Nephron (organoid): ENCODE measurements at regions not wholly inside any gene's neighbourhood (a gene's known extent, or its start where the extent isn't known, plus 50 kb on each side); places are given as distances from the start of the nearest gene placed in this dataset.

ENCODE experiments used
- H3K27ac Mint-ChIP-seq, 3 experiments: 2 replicates each; pipeline ENCODE4 v1.8.0; 2020; ENCODE audit warnings: mixed read lengths in 3 of 3, mild to moderate bottlenecking in 2 of 3, moderate library complexity in 1 of 3
- H3K27me3 Mint-ChIP-seq: 2 replicates; pipeline ENCODE4 v1.8.0; 2021; ENCODE audit warnings: low read depth, mild to moderate bottlenecking, moderate library complexity, mixed read lengths
- H3K36me3 Mint-ChIP-seq: 2 replicates; pipeline ENCODE4 v1.8.0; 2020; ENCODE audit warnings: low read depth, mixed read lengths
- H3K4me1 Mint-ChIP-seq: 2 replicates; pipeline ENCODE4 v1.8.0; 2020; ENCODE audit warnings: mixed read lengths
- H3K4me3 Mint-ChIP-seq, 3 experiments: 2 replicates each; pipeline ENCODE4 v1.8.0; 2020; ENCODE audit warnings: mild to moderate bottlenecking in 3 of 3, mixed read lengths in 3 of 3, moderate library complexity in 2 of 3
- H3K9me3 Mint-ChIP-seq: 2 replicates; pipeline ENCODE4 v1.8.0; 2020; ENCODE audit warnings: mixed read lengths
- TF ChIP-seq, protein P1 (sequence below), 3 experiments: fragments of 200-600 bp; sonication (generic); IDR thresholded peaks; one replicate each; pipeline ENCODE4 v1.5.0; 2021; ENCODE audit warnings: antibody characterized with exemption in 3 of 3; ENCODE audit not compliant: unreplicated experiment in 3 of 3

DNA sequence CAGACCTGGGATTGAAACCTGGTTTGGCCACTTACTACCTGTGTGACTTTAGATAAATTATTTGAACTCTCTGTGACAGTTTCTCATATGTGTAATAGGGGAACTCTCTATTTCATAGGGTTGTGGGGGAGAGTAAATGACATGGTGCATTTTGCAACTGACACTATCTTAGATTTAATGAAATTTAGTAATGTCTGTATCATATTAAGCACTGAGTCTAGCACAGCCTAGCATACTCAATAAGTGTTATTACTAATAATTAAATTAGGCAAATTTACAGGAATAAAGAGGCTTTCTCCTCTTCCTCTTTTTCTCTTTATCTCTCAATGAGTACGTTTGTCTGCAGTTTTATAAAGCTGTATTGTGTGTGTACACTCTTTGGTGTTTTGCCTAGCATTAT, 80.2 kb upstream of the MACF1 start:
- TF ChIP-seq, protein P1, sequence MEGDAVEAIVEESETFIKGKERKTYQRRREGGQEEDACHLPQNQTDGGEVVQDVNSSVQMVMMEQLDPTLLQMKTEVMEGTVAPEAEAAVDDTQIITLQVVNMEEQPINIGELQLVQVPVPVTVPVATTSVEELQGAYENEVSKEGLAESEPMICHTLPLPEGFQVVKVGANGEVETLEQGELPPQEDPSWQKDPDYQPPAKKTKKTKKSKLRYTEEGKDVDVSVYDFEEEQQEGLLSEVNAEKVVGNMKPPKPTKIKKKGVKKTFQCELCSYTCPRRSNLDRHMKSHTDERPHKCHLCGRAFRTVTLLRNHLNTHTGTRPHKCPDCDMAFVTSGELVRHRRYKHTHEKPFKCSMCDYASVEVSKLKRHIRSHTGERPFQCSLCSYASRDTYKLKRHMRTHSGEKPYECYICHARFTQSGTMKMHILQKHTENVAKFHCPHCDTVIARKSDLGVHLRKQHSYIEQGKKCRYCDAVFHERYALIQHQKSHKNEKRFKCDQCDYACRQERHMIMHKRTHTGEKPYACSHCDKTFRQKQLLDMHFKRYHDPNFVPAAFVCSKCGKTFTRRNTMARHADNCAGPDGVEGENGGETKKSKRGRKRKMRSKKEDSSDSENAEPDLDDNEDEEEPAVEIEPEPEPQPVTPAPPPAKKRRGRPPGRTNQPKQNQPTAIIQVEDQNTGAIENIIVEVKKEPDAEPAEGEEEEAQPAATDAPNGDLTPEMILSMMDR (IDR thresholded peaks at IDR 0.05; ENCODE audit: unreplicated experiment in 3 of 3): no peak
- Mint-ChIP-seq H3K4me1 (peaks cover 23% of the 10 kb centered on the region), H3K4me3 (no peak overlapping the region), H3K27me3 (no peaks in the 10 kb centered on the region), H3K9me3 (no peaks in the 10 kb centered on the region), H3K27ac (no peak overlapping the region), H3K36me3 (peaks cover 28% of the 10 kb centered on the region)

DNA sequence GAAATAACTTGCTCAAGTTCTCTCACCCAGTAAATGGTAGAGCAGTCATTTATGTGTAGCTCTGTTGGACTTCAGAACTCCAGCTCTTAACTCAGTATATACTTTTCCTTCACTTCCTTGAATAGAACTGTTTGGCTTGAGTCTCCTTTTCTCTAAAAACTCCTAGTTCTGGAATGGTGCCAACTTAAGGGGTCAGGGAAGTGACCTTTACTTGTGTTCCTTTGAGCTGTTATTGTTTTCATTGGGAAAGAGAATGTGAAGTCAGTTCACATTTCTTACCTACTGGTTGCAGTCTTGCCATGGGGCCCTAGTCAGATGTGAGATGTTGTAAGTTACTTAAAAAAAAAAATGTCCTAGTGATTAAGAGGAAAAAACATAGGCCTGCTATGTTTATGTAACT, 77.0 kb upstream of the MACF1 start:
- peak overlapping the region; percentile 42 to 93 (median 81) for H3K27ac Mint-ChIP-seq
- peak overlapping the region in 1 of 3 experiments; percentile 3 for H3K4me3 Mint-ChIP-seq
- TF ChIP-seq, protein P1 (IDR thresholded peaks at IDR 0.05; ENCODE audit: unreplicated experiment in 3 of 3): no peak
- H3K36me3 Mint-ChIP-seq: peaks cover 19% of the 10 kb centered on the region
- peaks cover 46% of the 10 kb centered on the region for H3K4me1 Mint-ChIP-seq
- H3K9me3 Mint-ChIP-seq: no peaks in the 10 kb centered on the region
- H3K27me3 Mint-ChIP-seq: no peaks in the 10 kb centered on the region

DNA sequence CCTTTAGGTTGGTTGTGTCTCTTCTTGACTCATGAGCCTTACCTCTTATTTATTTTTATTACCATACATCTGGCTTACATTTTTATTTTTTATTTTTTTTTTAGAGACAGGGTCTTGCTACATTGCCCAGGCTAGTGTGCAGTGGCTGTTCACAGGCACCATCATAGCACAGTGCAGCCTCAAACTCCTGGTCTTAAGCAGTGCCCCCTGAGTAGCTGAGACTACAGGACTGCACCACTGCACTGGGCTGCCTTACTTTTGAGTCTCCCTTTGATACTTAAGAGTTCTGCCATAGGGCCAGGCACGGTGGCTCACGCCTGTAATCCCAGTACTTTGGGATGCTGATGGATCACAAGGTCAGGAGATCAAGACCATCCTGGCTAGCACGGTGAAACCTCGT, 76.4 kb upstream of the MACF1 start:
- no peaks in the 10 kb centered on the region for H3K9me3 Mint-ChIP-seq
- no peak overlapping the region for H3K4me3 Mint-ChIP-seq

DNA sequence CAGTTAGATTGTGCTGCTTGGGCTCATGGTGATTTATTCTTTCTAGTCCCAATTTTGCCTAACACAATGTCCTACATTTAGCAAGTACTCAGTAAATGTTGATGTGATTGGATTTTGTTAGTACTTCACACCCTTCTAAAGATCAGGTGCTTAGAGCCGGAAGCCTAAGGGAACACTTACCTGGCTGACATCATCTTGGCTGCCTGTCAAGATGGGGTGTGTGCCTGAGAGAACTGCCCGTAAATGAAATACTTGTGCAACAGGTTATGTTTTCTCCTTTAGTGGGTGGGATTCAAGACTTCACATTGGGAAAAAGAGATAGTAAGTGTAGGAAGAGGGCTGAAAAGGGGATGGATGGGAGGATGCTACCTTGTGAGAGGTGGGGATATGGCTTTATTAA, 75.5 kb upstream of the MACF1 start:
- TF ChIP-seq, protein P1 (IDR thresholded peaks at IDR 0.05; ENCODE audit: unreplicated experiment in 3 of 3): no peak
- Mint-ChIP-seq H3K27me3 (no peaks in the 10 kb centered on the region), H3K27ac (peak overlapping the region; percentile 26 to 93 (median 42)), H3K4me1 (peaks cover 59% of the 10 kb centered on the region), H3K9me3 (no peaks in the 10 kb centered on the region), H3K4me3 (peak overlapping the region in 2 of 3 experiments; percentile 3 to 9), H3K36me3 (peaks cover 15% of the 10 kb centered on the region)

More for the DNA sequence above, 76.4 kb upstream of the MACF1 start:
- Mint-ChIP-seq H3K27ac (peak overlapping the region; percentile 42 to 93 (median 81)), H3K36me3 (peaks cover 15% of the 10 kb centered on the region), H3K27me3 (no peaks in the 10 kb centered on the region), H3K4me1 (peaks cover 53% of the 10 kb centered on the region)
- TF ChIP-seq, protein P1 (IDR thresholded peaks at IDR 0.05; ENCODE audit: unreplicated experiment in 3 of 3): no peak

DNA sequence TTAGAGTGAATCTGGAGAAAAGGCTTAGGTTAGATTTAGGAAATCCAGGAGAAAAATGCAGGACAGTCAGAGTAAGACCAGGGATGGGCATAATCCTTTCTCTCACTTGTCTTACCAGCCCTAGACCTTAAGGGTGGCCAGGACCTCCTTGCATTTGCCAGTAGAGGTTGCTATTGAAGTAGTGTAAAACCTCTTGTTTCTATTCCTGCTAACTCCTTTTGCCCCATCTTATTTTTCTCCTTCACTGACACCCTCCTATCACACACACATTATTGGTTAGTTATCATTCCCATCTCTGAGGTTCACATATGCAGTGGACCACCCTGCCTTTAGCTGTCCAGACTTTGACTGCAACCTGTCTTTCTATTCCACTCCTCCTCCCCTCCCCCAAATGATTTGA, 75.0 kb upstream of the MACF1 start:
- Mint-ChIP-seq H3K36me3 (peaks cover 11% of the 10 kb centered on the region), H3K9me3 (no peaks in the 10 kb centered on the region), H3K27me3 (no peaks in the 10 kb centered on the region), H3K27ac (peak overlapping the region; percentile 12 to 59 (median 42)), H3K4me3 (no peak overlapping the region), H3K4me1 (peaks cover 59% of the 10 kb centered on the region)
- TF ChIP-seq, protein P1 (IDR thresholded peaks at IDR 0.05; ENCODE audit: unreplicated experiment in 3 of 3): peak in 2 of 3 experiments; percentile 9 to 24

DNA sequence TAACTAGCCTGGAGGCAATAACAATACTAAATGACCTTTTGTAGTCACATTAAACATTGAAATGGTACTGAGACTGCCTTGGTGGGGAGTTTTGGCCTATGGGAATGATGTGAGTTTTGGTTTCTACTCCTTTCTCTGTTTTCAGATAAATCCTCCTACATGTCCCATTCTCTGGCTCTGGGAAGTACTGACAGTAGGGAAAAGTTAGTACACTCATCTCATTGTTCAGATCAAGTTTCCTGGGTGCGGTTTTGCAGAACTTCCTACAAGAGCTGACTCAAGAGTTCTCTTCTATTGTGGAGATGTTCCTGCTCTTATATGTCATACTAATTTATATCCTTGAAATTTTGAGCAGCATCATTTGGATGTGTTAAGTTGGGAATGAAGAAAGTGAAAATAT, 74.2 kb upstream of the MACF1 start:
- H3K27ac Mint-ChIP-seq: peak overlapping the region; percentile 42 to 88 (median 79)
- no peaks in the 10 kb centered on the region for H3K27me3 Mint-ChIP-seq
- peaks cover 5% of the 10 kb centered on the region for H3K36me3 Mint-ChIP-seq
- no peak overlapping the region for H3K4me3 Mint-ChIP-seq
- no peaks in the 10 kb centered on the region for H3K9me3 Mint-ChIP-seq
- TF ChIP-seq, protein P1 (IDR thresholded peaks at IDR 0.05; ENCODE audit: unreplicated experiment in 3 of 3): no peak
- peaks cover 64% of the 10 kb centered on the region for H3K4me1 Mint-ChIP-seq
